Progenitor cell of endocrine pancreas (in vitro differentiated cells): ENCODE measurements at regions not wholly inside any gene's neighbourhood (a gene's known extent, or its start where the extent isn't known, plus 50 kb on each side); places are given as distances from the start of the nearest gene placed in this dataset.

ENCODE experiments used
- DNase-seq: peaks from one replicate; pipeline ENCODE4 v3.0.0; 2021; ENCODE audit warnings: low spot score; ENCODE audit not compliant: unreplicated experiment
- H3K27ac Mint-ChIP-seq: 2 replicates; pipeline ENCODE4 v1.8.0; 2021; ENCODE audit warnings: mild to moderate bottlenecking, moderate library complexity, mixed read lengths
- H3K27me3 Mint-ChIP-seq: 2 replicates; pipeline ENCODE4 v1.8.0; 2021; ENCODE audit warnings: mixed read lengths
- H3K36me3 Mint-ChIP-seq: 2 replicates; pipeline ENCODE4 v1.8.0; 2022; ENCODE audit warnings: mixed read lengths; ENCODE audit not compliant: insufficient read depth
- H3K4me1 Mint-ChIP-seq: 2 replicates; pipeline ENCODE4 v1.8.0; 2021; ENCODE audit warnings: low read depth, mixed read lengths
- H3K4me3 Mint-ChIP-seq: 2 replicates; pipeline ENCODE4 v1.8.0; 2021; ENCODE audit warnings: low read depth, mild to moderate bottlenecking, moderate library complexity, mixed read lengths
- H3K9me3 Mint-ChIP-seq: 2 replicates; pipeline ENCODE4 v1.8.0; 2021; ENCODE audit warnings: low read depth, mixed read lengths
- TF ChIP-seq, protein P1 (sequence below): fragments of 200-600 bp; sonication (generic); IDR thresholded peaks from one replicate; pipeline ENCODE4 v1.5.0; 2021; ENCODE audit warnings: antibody characterized with exemption, mild to moderate bottlenecking; ENCODE audit not compliant: unreplicated experiment

- peaks cover 68% of the 10 kb centered on the region for H3K27me3 Mint-ChIP-seq
- DNase-seq = no peak
- no peak overlapping the region for H3K4me3 Mint-ChIP-seq
- TF ChIP-seq, protein P1, sequence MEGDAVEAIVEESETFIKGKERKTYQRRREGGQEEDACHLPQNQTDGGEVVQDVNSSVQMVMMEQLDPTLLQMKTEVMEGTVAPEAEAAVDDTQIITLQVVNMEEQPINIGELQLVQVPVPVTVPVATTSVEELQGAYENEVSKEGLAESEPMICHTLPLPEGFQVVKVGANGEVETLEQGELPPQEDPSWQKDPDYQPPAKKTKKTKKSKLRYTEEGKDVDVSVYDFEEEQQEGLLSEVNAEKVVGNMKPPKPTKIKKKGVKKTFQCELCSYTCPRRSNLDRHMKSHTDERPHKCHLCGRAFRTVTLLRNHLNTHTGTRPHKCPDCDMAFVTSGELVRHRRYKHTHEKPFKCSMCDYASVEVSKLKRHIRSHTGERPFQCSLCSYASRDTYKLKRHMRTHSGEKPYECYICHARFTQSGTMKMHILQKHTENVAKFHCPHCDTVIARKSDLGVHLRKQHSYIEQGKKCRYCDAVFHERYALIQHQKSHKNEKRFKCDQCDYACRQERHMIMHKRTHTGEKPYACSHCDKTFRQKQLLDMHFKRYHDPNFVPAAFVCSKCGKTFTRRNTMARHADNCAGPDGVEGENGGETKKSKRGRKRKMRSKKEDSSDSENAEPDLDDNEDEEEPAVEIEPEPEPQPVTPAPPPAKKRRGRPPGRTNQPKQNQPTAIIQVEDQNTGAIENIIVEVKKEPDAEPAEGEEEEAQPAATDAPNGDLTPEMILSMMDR = peak; percentile 24
- H3K4me1 Mint-ChIP-seq = peaks cover 23% of the 10 kb centered on the region
- no peak overlapping the region for H3K27ac Mint-ChIP-seq
- H3K36me3 Mint-ChIP-seq = no peaks in the 10 kb centered on the region
- peaks cover 10% of the 10 kb centered on the region for H3K9me3 Mint-ChIP-seq
Measured at GRCh38 chr7:49483142-49483541, 290.3 kb upstream of the VWC2 start.

- Mint-ChIP-seq H3K27me3 (peaks cover 51% of the 10 kb centered on the region), H3K4me3 (no peak overlapping the region), H3K27ac (no peak overlapping the region), H3K36me3 (no peaks in the 10 kb centered on the region), H3K9me3 (no peaks in the 10 kb centered on the region), H3K4me1 (peaks cover 12% of the 10 kb centered on the region)
- no peak for DNase-seq
- TF ChIP-seq, protein P1 = no peak
Measured at GRCh38 chr7:49486974-49487829, 286.2 kb upstream of the VWC2 start.

- H3K27ac Mint-ChIP-seq = no peak overlapping the region
- no peaks in the 10 kb centered on the region for H3K36me3 Mint-ChIP-seq
- H3K4me3 Mint-ChIP-seq = no peak overlapping the region
- no peak for DNase-seq
- TF ChIP-seq, protein P1 = no peak
- H3K4me1 Mint-ChIP-seq = peaks cover 12% of the 10 kb centered on the region
- peaks cover 45% of the 10 kb centered on the region for H3K27me3 Mint-ChIP-seq
- H3K9me3 Mint-ChIP-seq = no peaks in the 10 kb centered on the region
Measured at GRCh38 chr7:49487830-49488140, 285.7 kb upstream of the VWC2 start.

- no peak overlapping the region for H3K4me3 Mint-ChIP-seq
- H3K27me3 Mint-ChIP-seq = peaks cover 37% of the 10 kb centered on the region
- H3K4me1 Mint-ChIP-seq = peaks cover 12% of the 10 kb centered on the region
- TF ChIP-seq, protein P1 = no peak
- no peaks in the 10 kb centered on the region for H3K36me3 Mint-ChIP-seq
- no peaks in the 10 kb centered on the region for H3K9me3 Mint-ChIP-seq
- no peak for DNase-seq
- no peak overlapping the region for H3K27ac Mint-ChIP-seq
Measured at GRCh38 chr7:49488573-49488972, 284.9 kb upstream of the VWC2 start.

GRCh38 chr7:49497471-49497870, 276.0 kb upstream of the VWC2 start:
- no peaks in the 10 kb centered on the region for H3K36me3 Mint-ChIP-seq
- TF ChIP-seq, protein P1 = no peak
- H3K27ac Mint-ChIP-seq = no peak overlapping the region
- no peaks in the 10 kb centered on the region for H3K9me3 Mint-ChIP-seq
- peaks cover 3% of the 10 kb centered on the region for H3K27me3 Mint-ChIP-seq
- no peak overlapping the region for H3K4me3 Mint-ChIP-seq
- no peak for DNase-seq
- no peaks in the 10 kb centered on the region for H3K4me1 Mint-ChIP-seq
